ENCODE measurements at regions not wholly inside any gene's neighbourhood (a gene's known extent, or its start where the extent isn't known, plus 50 kb on each side); places are given as distances from the start of the nearest gene placed in this dataset.
"Not testable (repeated sequence)": the region's sequence is repeated elsewhere in the genome, so short reads cannot be mapped to it uniquely, and the experiment has no call there.

DNA sequence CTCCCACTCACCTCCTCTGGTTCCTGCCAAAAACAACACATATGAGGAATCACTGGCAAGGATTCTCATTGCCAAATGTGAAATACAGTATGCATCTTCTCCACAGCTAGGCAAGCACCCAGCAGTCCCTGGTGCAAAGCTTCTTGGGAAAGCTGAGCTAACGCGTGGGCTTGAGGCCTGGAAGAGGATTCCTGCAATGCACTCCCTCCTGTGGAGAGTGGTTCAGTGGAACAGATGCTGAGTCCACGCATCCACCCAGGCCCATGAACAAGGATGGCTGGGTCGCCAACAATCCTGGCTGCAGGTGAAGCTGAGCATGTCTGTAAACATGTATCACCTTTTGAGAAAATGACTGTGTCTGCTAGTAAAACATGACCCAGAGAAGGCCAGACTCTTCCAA is 113.2 kb upstream of the CHST15 start:
- no peak for DNase-seq

DNA sequence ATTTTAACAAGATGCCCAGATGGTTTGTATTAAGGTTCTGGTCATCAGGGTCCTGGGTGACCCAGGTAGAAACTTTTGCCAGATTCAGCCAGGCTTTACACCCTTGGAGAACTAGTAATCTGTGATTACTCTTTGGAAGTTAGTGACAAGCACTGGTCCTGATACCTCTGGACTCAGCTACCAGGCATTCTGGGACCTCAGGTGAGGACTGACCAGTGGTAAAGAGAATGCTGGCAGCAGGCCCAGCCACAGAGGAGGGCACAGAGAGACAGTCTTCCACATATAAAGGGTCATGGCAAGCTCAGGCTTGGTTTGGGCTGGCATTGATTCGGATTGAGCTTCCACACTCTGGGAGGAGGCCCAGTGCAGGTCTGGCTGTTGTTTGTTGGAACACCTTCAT is 112.0 kb upstream of the CHST15 start:
- DNase-seq = no peak

- no peak for DNase-seq
Observed at GRCh38 chr10:124204726-124205125, 111.3 kb upstream of the CHST15 start.

DNA sequence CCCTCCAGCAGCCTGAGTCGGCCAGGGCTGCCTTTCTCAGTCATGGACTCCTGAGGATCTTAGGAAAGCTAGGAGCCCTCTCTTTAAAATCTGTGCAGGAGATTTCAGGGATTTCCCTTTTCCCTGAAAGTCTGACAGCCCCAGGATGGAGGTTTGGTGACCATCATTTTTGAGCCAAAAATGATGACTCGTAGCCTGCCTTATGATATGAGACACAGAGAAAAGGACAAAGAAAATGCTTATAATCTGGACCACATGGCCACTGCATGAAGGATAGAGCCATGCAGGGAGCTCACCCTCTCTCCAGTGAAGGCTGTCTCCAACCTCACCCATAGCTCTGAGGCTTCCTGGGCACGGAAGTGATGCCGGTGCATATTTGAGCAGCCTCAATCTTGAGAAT is 106.6 kb upstream of the CHST15 start:
- DNase-seq = no peak

DNA sequence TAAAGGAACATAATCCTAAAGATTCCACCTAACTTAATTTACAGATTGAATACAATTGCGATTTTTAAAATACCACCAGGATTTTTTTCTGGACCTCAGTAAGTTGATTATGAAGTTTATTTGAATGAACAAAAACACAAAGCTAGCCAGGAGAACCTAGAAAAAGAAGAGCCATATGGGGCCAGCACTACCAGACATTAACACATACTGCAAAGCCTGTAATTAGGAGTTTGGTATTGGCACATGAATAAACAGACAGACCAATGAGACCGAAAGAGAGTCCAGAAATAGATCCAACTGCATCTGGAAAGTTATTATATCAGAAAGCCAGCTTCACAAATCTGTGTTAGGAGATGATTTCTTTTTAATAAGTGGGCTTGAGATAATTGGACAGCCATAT is 105.5 kb upstream of the CHST15 start:
- no peak for DNase-seq

DNA sequence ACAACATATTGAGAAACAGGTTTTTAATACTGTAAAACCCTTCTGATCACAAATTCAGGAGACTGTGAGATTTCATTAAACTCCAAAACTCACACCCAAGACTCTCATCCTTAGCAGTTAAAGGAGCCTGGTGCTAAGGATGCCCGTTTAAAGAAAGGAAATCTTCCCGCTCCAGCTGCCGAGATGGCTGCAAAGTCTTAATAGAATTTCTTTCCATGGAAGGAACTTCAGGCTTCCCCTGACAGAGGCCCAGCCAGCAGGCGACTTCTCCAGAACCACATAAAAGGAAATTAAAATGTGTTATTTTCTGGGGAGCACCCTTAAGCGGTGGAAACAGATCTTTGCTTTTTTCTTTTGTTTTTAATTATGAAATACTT is 104.7 kb upstream of the CHST15 start:
- DNase-seq = no peak

DNA sequence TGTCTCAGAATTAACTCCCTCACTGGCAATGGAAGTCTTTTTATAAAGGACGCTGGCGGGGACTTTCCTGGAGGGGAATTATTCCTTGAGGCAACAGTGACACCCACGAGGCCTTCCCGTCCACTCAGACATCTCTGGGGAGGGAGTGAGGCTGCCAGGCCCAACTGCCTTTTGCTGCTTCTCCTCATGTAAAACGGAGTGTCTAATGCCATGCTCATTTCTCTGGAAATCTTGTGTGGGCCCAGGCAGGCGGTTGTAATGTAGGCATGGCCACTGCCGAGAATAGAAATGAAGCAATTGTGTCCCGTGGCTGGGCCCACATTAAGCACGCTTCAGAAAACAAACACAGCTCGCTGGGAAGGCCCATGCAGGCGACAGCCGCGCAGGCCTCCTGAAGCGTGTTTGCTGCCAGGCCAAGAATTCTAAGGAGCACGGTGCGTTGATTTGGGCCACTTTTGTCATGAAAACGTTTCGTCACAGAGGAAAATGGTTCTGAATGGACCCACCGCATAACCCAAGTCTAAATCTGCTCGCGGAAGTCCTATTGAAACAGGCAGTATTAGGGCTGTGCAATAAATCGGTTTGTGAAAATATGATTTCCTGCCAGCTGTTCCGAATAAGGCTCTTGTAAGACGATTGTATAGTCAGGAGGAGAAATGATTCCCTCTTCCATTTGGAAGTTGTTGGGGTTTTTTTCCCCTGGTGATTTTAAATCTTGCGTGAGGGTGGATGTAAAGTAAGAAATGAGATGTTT is 104.2 kb upstream of the CHST15 start:
- DNase-seq = no peak

GRCh38 chr10:124196659-124197058 is 103.3 kb upstream of the CHST15 start:
- DNase-seq = peak; percentile 8

- DNase-seq = no peak
Observed at GRCh38 chr10:124194199-124194824, 100.9 kb upstream of the CHST15 start.

GRCh38 chr10:124193309-124193696 is 99.9 kb upstream of the CHST15 start:
- DNase-seq = no peak

GRCh38 chr10:124192664-124193308 is 99.4 kb upstream of the CHST15 start:
- peak; percentile 29 for DNase-seq

GRCh38 chr10:124190476-124190875 is 97.1 kb upstream of the CHST15 start:
- not testable (repeated sequence) for DNase-seq

DNA sequence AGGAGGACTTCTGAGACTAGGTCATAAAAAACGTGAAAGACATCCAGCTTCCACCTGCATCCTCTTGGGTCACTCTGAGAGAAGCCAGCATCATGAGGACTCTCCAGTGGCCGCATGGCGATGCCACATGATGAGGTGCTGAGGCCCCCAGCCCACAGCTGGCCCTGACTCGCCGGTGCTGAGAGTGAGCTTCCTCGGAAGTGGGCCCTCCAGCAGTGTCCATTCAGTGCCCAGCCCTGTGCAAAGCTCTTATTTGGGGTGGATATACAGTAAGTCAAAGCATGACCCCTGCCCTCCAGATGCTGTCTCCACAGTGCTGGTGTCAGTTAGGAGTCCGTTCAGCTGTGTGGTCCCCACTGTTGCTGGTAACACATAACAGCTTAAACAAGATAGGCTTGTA is 93.6 kb upstream of the CHST15 start:
- no peak for DNase-seq

DNA sequence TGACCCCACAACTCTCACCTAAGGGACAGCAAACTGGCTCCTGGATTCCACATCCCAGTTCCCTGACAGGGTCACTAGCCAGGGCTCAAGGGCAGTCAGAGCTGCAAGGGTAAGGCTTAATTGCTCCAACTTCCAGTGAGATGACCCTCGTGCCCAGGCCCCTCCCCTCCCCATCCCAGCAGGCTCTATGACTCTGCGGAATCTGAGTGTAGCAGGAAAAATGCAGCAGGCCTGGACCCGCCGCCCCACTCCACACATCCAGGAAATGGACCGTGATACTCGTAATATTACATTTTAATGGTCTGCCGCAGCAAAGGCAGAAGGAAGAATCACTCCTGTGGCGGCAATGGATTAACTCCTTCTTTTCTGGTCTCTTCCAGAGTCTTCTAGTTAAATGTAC is 91.7 kb upstream of the CHST15 start:
- DNase-seq = no peak

DNA sequence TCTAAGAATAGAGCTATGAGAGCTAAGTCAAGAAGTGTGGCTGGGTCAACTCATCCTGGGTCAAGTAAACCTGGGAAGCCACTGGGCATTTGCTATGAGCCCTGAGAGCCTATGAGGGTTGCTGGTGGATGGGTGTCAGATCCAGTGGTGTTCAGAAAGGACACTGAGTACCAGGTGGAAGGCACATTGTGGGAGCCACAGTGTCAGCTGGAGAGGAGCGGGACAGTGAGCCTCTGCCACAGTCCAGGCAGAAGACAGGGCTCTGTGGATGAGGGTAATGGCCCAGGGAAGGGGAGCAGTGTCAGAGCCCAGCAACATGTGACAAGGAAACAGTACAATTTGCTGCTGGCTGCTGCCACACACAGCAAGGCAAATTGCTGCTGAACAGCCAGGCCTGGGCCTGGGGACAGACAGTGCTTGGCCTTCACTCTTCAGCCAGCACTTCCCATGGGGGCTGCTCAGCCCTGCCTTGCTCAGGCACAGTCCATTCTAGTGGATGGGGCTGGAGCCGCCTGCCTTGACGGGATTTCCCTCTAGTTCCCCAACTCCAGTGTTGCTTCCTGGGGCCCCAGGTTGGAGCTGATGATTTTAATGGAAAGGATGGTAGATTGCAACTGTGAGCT is 90.9 kb upstream of the CHST15 start:
- no peak for DNase-seq

DNA sequence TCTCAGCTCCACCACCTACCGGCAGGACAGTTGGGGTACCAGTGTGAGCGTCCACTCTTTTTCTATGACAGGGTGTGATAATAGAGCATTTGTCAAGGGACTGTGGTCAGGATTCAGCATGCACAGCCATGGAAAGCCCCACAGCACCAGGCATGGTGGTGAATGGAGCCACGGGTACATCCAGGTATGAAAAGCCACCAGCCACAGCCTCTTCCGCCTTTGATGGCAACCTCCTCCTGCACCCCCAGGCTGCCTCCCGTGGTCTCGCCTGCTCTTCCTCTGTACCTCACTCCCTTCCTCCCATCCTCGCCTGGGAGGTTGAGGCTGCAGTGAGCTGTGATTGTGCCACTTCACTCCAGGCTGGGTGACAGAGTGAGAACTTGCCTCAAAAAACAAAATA is 90.2 kb upstream of the CHST15 start:
- no peak for DNase-seq

- DNase-seq = no peak
Observed at GRCh38 chr10:124182088-124182541, 88.7 kb upstream of the CHST15 start.

- no peak for DNase-seq
Observed at GRCh38 chr10:124181656-124182055, 88.3 kb upstream of the CHST15 start.

- DNase-seq = no peak
Observed at GRCh38 chr10:124180947-124181549, 87.7 kb upstream of the CHST15 start.

- no peak for DNase-seq
Observed at GRCh38 chr10:124180044-124180745, 86.8 kb upstream of the CHST15 start.

- DNase-seq = no peak
Observed at GRCh38 chr10:124179308-124180043, 86.1 kb upstream of the CHST15 start.

GRCh38 chr10:124177180-124177518 is 83.8 kb upstream of the CHST15 start:
- DNase-seq = no peak
